ENCODE measurements at regions not wholly inside any gene's neighbourhood (a gene's known extent, or its start where the extent isn't known, plus 50 kb on each side); places are given as distances from the start of the nearest gene placed in this dataset.

- CTCF ChIA-PET = no interaction called here
- Mint-ChIP-seq H3K36me3 (no peaks in the 10 kb centered on the region), H3K4me1 (no peaks in the 10 kb centered on the region), H3K4me3 (no peak overlapping the region), H3K27me3 (no peaks in the 10 kb centered on the region), H3K9me3 (ENCODE audit: low read depth) (no peaks in the 10 kb centered on the region), H3K27ac (no peak overlapping the region)
- DNase-seq (no peak), ATAC-seq (no peak)
Measured at GRCh38 chr2:188898261-188898660, 75.9 kb upstream of the COL3A1 start.

DNA sequence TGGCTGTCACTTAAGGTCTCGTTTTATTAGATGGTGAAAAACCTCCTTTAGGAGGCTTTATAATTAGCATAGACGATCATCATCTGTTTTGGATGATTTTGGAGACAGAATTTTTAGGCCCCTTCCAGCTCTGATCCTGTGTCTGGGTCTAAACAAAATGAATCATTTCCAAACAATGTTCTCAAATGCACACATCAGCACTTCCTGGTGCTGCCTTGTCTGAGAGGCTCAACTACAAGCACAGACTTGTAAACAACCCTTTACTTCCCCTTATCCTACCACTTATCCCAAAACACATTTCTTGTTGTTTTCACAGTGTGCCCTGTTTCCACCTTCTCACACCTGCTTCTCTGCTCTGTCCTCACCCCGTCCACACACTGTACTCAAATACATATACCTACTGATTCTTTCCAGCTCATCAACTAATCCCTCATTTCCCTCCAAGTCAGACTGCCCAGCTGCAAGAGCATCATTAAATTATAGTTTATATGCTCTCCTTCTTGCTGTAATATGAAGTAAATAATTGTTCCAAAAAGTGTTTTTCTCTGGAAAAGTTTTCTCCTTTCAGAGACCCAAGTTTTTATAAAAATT is 71.2 kb upstream of the COL3A1 start:
- Mint-ChIP-seq H3K27me3 (no peaks in the 10 kb centered on the region), H3K4me3 (no peak overlapping the region), H3K9me3 (ENCODE audit: low read depth) (no peaks in the 10 kb centered on the region), H3K4me1 (no peaks in the 10 kb centered on the region), H3K36me3 (no peaks in the 10 kb centered on the region), H3K27ac (no peak overlapping the region)
- CTCF ChIA-PET = no interaction called here
- DNase-seq = no peak
- ATAC-seq = no peak

GRCh38 chr2:188903740-188904139 is 70.4 kb upstream of the COL3A1 start:
- ATAC-seq (no peak), DNase-seq (no peak)
- Mint-ChIP-seq H3K27me3 (no peaks in the 10 kb centered on the region), H3K9me3 (ENCODE audit: low read depth) (no peaks in the 10 kb centered on the region), H3K27ac (no peak overlapping the region), H3K4me3 (no peak overlapping the region), H3K4me1 (no peaks in the 10 kb centered on the region), H3K36me3 (no peaks in the 10 kb centered on the region)
- CTCF ChIA-PET = no interaction called here

DNA sequence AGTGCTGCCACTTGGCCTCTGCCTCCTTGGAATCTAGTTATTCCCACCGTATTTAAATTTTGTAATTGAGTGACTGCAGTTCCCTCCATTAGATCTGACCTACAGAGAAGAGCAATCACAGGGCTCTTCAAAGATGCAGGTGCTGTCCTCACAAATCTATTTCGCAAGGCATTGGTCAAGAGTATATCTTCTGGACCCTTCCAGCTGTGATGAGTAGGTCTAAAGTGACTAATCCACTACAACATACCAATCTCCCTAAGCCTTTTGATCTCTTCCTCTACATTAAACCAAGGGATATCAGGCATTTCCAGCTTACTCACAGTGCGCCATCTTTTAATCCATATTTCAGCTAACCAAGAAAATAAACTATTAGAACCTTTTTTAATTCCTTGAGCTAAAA is 65.1 kb upstream of the COL3A1 start:
- Mint-ChIP-seq H3K4me1 (no peaks in the 10 kb centered on the region), H3K27me3 (no peaks in the 10 kb centered on the region), H3K4me3 (no peak overlapping the region), H3K9me3 (ENCODE audit: low read depth) (peaks cover 4% of the 10 kb centered on the region), H3K36me3 (no peaks in the 10 kb centered on the region), H3K27ac (no peak overlapping the region)
- DNase-seq = no peak
- CTCF ChIA-PET = no interaction called here
- no peak for ATAC-seq

GRCh38 chr2:188916736-188917135 is 57.4 kb upstream of the COL3A1 start:
- Mint-ChIP-seq H3K36me3 (no peaks in the 10 kb centered on the region), H3K9me3 (ENCODE audit: low read depth) (no peaks in the 10 kb centered on the region), H3K4me3 (no peak overlapping the region), H3K27ac (no peak overlapping the region), H3K4me1 (no peaks in the 10 kb centered on the region), H3K27me3 (no peaks in the 10 kb centered on the region)
- no peak for DNase-seq
- CTCF ChIA-PET = no interaction called here
- ATAC-seq = no peak

DNA sequence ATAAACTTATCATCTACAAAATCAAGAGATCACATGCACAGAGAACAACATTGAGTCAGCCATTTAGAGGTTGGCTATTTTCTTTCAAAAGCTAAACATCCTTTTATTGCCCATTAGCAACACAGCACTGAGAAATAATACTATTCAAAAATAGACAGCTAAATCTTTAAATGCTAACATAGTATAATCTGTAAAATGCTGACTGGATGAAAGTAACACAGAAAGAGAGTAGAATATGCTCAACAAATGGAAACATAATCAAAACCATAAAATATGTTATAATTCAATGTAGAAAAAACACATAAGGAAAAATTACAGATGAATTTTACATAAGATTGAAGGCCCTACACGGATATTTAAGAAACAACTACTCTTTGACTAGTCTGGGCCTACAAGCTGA is 56.5 kb upstream of the COL3A1 start:
- ATAC-seq = no peak
- Mint-ChIP-seq H3K27me3 (no peaks in the 10 kb centered on the region), H3K4me3 (no peak overlapping the region), H3K4me1 (no peaks in the 10 kb centered on the region), H3K36me3 (no peaks in the 10 kb centered on the region), H3K27ac (no peak overlapping the region), H3K9me3 (ENCODE audit: low read depth) (no peaks in the 10 kb centered on the region)
- CTCF ChIA-PET = interaction anchor here (0.9 kb wide), 1 partner anchor 12 kb away, joined by 3 read pairs; no protein-coding TSS in a partner anchor
- no peak for DNase-seq

- CTCF ChIA-PET = no interaction called here
- Mint-ChIP-seq H3K27ac (no peak overlapping the region), H3K36me3 (no peaks in the 10 kb centered on the region), H3K4me3 (no peak overlapping the region), H3K4me1 (no peaks in the 10 kb centered on the region), H3K9me3 (ENCODE audit: low read depth) (no peaks in the 10 kb centered on the region), H3K27me3 (no peaks in the 10 kb centered on the region)
- ATAC-seq (no peak), DNase-seq (no peak)
Measured at GRCh38 chr2:188919824-188920223, 54.3 kb upstream of the COL3A1 start.

GRCh38 chr2:188922191-188922590 is 52.0 kb upstream of the COL3A1 start:
- Mint-ChIP-seq H3K4me1 (no peaks in the 10 kb centered on the region), H3K36me3 (no peaks in the 10 kb centered on the region), H3K27ac (no peak overlapping the region), H3K27me3 (no peaks in the 10 kb centered on the region), H3K4me3 (no peak overlapping the region), H3K9me3 (ENCODE audit: low read depth) (no peaks in the 10 kb centered on the region)
- CTCF ChIA-PET = no interaction called here
- DNase-seq (no peak), ATAC-seq (no peak)
